Activated CD4-positive, alpha-beta T cell treated with anti-CD3 and anti-CD28 coated beads, Interleukin-2, amount 50 U/mL, for 16 hours (primary cell): ENCODE measurements at regions not wholly inside any gene's neighbourhood (a gene's known extent, or its start where the extent isn't known, plus 50 kb on each side); places are given as distances from the start of the nearest gene placed in this dataset.

Experiments
- DNase-seq: peaks from one replicate; pipeline ENCODE4 v3.0.0-alpha.2; 2020

DNA sequence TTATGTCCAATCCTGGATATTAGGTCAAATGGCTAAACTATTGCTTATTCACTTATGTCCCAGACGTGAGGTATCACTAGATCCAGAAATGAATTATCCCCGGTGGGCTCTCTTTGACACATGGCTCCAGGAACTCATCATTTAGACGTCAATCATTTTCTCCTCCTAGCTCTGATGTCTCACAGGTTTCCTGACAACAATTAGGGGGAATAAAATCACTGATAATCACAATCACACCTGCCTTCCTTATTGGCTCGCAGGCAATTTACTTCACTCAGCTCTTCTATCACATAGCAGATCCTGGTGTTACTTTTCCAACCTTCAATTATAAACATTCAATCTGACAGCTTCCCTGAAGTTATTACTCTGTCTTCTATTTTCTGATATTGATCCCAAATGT, 634.0 kb upstream of the TENM4 start:
- DNase-seq, result no peak

GRCh38 chr11:80066291-80066690, 625.5 kb upstream of the TENM4 start:
- no peak for DNase-seq

GRCh38 chr11:80065086-80065485, 624.3 kb upstream of the TENM4 start:
- no peak for DNase-seq

DNA sequence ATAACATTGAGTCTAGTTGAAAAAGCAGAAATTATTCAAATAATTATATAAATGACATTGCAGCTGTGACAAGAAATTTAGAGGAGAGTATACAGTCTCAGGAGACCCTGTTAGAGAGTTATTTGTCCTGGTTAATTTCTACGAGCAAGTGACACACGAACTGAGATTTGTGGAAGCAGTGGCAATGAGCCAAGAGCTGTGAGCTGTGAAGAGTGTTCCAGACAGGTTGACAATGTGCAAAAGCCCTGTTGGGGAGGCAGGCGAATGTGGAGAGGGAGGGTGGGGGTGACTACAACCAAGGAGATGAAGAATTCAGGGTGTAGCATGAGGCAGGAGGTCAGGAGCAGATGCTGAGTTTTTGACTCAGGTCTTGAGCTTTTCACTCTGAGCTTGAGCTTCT, 620.2 kb upstream of the TENM4 start:
- no peak for DNase-seq

- no peak for DNase-seq
Measured at GRCh38 chr11:80054582-80055165, 613.8 kb upstream of the TENM4 start.

GRCh38 chr11:80048513-80048912, 607.7 kb upstream of the TENM4 start:
- DNase-seq, result no peak

GRCh38 chr11:80041136-80042000, 600.5 kb upstream of the TENM4 start:
- no peak for DNase-seq

DNA sequence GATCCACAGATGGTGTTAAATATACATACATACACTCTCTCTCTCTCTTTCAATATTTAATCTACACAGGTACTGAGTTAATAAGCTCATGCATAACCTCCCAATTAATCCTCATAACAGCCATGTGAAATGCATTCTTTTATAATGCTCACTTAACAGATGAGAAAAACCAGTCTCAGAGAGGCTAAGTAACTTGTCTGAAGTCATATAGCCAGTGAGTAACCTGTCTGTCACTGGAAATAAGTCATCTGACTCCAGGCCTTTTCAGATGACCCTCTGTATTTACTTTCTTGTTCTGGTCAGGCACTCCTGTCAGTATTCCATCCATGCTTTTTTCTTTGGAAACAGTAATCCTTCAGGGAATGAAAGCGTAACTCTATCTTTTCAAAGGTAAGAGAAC, 594.0 kb upstream of the TENM4 start:
- DNase-seq, result no peak

GRCh38 chr11:80031014-80031600, 590.3 kb upstream of the TENM4 start:
- DNase-seq, result no peak

DNA sequence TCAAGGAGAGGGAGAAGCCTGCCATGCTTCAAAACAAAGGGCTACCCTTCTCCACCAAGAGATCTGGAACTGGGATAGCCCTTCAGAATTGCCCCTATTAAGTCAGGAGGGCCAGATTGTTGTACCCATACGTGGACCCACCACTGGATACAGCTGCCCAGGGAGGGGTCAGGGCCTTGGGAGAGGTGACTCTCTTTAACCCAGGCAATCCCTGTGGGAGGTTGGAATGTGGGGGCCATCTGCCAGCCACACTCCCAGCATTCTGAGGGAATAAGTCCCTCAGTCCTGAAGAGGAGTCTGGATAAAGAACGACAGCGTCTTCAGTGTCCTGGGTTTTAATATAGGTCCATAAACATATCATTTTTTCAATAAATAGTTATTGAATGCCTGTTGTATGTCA, 588.2 kb upstream of the TENM4 start:
- DNase-seq, result no peak

- no peak for DNase-seq
Measured at GRCh38 chr11:80024119-80024518, 583.3 kb upstream of the TENM4 start.

GRCh38 chr11:80023386-80023785, 582.6 kb upstream of the TENM4 start:
- no peak for DNase-seq

GRCh38 chr11:80010536-80010935, 569.7 kb upstream of the TENM4 start:
- DNase-seq, result no peak

- DNase-seq, result no peak
Measured at GRCh38 chr11:80009081-80009480, 568.3 kb upstream of the TENM4 start.

- DNase-seq, result no peak
Measured at GRCh38 chr11:80007616-80008015, 566.8 kb upstream of the TENM4 start.

- DNase-seq, result no peak
Measured at GRCh38 chr11:79990141-79990540, 549.3 kb upstream of the TENM4 start.

DNA sequence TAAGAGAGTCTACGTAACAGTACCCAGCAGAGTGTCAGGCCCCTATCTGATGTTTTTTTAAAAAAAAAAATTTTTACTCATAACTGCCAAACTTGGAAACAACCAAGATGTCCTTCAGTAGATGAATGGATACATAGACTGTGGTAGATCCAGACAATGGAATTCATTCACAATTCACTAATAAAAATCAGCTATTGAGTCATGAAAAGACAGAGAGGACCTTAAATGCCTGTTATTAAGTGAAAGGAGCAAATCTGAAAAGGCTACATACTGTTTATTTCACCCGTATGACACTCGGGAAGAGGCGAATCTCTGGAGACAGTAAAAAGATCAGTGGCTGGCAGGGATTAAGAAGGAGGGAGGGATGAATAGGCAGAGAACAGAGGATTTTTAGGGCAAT, 541.4 kb upstream of the TENM4 start:
- DNase-seq, result no peak

GRCh38 chr11:79980916-79981315, 540.1 kb upstream of the TENM4 start:
- no peak for DNase-seq

- DNase-seq, result no peak
Measured at GRCh38 chr11:79973721-79974617, 533.1 kb upstream of the TENM4 start.

DNA sequence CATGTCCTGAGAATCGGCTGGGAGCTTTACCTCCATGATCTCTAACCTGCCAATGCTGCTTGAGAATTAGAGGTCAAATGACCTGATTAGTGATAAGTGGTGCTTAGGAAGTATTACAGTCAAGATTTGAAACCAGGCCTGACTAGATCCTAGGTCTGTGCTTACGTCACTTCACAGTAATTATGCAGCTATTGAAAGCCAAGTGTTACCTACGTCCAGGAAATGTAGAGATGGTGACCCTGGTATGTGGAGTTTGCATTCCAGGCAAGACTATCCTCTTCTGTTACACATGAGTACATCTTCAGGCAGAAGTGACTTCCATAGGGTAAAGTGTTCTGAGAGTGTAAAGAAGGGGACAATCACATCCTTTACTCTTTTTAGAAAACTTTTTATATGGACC, 530.4 kb upstream of the TENM4 start:
- DNase-seq, result no peak

GRCh38 chr11:79966592-79966991, 525.8 kb upstream of the TENM4 start:
- DNase-seq, result no peak

DNA sequence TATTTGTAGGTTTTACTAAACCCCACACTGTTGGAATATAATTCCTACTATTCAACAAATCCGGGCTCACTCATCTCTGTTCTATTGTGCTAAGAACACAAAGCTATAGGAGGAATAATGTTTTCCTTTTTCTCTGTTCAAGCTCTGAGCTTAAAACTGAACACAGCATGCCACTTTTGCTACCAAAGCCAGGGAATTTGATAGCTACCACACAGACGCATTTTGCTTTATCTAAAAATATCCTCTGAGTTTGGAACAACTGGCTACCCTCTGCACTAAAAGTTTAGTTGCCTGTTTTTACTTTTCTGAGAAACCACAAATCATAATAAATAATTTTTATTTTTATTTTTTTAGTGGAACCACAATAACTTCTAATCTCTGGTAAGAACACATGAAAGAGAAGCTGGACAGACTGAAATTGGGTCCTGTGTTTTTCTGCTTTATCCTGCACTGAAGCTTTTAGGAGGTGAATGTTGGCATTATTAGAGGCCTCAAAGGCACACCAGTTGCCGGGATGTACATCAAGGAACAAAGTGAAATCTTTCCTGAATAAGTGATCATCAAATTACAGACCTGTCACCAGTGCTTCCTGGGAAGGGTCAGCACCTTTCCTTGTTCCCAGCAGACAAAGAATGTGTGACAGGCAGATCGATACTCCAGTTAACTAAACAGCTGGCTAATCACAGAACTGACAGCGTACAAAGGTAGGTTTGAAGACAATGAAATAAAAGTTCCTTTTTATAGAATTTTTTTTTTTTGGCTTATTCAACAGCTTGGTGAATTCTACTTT, 523.2 kb upstream of the TENM4 start:
- DNase-seq, result no peak
